ENCODE measurements at regions not wholly inside any gene's neighbourhood (a gene's known extent, or its start where the extent isn't known, plus 50 kb on each side); places are given as distances from the start of the nearest gene placed in this dataset.

DNA sequence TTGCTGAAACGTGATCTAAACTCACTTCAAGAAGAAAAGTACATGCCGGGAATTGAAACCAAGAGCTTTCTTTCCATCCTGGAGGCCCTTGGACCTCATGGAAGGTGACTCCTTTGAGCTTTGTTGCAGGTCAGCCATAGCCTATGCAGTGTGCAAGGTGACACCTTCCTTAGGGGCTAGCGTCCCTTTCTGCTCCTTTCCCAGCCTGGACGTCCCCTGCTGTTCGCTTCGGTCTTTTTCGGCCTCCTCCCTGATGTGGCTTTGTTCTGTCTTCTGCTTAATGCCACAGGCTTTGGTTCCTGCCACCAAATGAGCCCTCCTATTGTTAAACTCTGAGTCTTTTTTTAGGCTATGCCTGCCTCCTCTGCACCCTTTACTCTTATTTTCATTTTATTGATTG, 308.8 kb downstream of the BRINP2 start:
- no peak for DNase-seq (ENCODE audit: low read depth)

DNA sequence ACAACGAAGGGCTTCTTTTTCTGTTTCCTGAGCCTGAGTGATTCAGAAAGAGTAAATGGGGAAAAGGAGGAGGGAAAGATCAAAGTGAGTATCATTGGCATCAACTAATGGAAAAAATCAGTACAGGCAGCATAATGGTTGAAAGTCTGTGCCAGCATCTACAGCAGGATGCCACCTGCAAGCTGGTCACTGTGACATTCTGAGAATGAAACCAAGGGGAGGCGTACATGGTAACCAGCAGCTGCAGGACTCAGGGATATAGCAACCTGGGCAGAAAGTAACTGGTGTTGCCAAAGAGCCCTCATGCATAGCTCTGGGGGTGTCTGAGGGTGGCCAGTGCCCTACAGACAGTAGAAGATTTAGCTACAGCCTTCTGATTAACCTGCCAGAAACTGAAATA, 305.9 kb downstream of the BRINP2 start:
- DNase-seq (ENCODE audit: low read depth): no peak

DNA sequence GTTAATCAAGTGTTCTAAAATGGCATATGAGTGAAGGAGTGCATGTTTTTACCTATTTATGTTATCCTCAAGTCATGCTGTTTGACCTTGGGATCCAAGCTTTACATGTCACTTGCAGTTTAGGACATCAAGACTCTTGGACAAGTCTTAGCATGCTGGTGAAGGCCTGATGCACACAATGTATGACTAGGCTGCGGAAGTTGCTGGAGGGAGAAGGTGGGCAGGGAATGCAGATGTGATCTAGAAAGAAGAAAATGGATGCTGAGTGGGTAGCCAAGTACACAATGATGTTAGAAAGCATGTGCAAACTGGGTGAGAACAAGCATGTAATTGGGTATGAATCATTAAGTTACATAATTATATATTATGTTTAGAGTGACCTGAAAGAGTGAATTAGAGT, 301.8 kb downstream of the BRINP2 start:
- no peak for DNase-seq (ENCODE audit: low read depth)

DNA sequence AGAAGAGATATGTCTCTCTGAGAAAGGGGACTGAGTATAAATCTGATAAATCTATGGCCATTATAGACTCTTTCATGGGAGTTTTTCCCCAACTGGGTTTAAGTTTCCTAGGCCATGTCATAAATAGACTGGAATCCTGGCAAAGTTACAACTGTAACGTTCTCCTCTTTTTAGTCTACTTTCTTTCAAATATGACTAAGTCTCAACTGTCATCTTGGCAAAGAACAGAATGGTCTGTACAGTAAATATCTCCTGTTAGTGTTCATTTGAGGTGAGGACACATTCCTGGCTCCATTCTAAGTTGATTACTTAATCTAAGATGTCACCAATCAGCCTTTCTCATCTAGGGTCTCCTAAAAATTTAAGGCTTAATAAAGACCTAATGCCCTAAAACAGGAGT, 300.5 kb downstream of the BRINP2 start:
- DNase-seq (ENCODE audit: low read depth): no peak

DNA sequence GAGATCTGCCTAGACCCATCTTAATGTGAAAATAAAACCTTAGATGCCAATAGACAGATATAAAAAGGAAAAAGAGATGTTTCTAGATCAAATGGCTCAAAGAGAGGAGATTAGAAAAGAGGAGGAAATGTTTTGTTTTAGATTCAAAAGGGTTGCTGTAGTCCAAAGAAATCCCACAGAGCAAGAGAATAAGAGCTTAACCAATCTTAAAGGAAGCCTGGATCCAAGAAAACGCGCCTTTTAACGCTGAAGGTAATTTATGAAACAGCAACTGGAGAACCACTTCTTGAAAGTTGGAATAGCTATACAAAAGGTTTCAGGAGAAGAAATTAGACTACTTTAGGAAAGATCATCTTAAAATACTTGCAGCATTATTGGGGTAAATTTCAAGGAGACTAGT, 298.8 kb downstream of the BRINP2 start:
- no peak for DNase-seq (ENCODE audit: low read depth)

DNA sequence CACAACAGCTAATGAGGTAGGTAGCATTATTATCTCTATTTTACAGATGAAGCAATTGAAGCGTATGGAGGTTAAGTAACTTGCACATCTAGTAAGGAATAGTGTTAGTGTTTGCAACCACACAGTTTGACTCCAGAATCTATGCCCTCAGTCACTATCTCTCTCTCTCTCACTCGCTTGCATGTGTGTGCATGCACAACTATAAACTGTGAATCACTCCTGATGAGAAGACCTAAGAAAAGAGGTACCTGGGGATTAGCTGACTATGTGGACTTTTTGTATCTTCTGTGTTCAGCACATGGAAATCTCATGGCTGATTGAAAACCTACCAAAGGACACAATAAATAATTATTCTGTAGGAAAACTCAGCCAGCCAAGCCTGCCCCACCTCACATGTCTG, 295.5 kb downstream of the BRINP2 start:
- no peak for DNase-seq (ENCODE audit: low read depth)

DNA sequence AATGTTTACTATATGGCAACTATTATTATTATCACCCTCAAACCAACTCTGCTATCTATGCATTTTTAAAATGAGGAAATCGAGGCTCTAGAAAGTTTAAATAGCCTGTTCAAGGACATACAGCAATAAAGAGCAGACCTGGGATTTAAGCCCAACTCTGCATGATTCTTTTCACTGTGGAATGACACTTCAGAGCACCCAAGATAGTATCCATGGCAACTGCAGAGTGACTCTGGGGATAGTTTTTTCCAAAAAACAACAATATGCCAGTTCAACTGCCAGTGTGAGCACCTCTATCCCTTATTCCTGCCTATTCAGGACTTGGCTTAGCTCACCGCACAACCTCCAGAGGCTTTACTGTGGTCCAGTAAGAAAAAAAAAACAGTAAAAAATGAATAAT, 293.9 kb downstream of the BRINP2 start:
- DNase-seq (ENCODE audit: low read depth): no peak

DNA sequence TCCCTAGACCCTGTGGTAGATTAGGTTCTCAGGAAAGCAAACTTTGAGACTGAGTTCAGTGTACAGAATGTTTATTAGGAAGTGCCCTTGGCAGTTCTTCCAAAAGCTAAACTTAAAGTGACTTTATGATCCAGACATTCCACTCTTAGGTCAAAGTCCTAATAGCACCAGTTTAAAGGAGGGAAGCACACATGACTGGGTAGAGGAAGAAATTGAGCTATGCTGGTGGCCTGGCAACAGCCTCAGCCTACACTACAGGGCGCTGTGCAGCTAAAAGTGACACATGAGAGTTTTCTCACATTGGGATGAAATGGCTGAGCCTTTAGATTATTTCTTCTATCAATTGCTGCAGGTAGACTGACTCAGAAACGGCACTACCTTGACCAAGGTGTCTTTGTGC, 280.4 kb downstream of the BRINP2 start:
- DNase-seq (ENCODE audit: low read depth): no peak

DNA sequence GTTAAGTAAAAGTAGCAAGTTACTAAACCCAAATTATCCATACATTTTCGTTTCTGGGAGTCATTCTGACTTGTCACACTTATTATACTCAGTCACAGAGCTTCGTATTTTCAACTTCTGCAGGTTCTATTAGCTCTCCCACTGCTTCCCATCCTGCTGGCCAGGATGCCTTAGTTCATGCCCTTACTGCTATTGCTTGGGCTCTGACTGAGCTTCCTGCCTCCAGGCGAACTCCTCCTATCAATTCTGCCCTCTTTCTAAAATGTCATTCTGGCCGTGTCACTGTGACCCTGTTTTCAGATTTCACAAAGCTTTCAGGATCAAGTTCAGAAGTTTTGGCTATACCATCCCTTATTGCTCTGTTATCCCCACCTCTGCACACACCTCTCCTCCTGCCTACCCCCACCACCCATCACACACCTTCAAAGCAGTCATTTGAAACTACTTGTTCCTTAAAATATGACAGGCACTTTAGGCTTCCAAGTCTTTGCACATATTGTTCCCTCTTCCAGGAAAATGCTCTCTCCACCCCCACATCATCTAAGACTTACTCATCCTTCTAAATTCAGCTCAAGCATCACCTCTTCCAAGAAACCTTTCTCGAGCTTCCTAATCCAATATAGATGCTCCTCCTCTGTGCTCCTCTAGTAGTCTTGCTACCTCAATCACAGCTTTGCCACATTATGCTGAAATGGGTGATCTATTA, 278.0 kb downstream of the BRINP2 start:
- no peak for DNase-seq (ENCODE audit: low read depth)

DNA sequence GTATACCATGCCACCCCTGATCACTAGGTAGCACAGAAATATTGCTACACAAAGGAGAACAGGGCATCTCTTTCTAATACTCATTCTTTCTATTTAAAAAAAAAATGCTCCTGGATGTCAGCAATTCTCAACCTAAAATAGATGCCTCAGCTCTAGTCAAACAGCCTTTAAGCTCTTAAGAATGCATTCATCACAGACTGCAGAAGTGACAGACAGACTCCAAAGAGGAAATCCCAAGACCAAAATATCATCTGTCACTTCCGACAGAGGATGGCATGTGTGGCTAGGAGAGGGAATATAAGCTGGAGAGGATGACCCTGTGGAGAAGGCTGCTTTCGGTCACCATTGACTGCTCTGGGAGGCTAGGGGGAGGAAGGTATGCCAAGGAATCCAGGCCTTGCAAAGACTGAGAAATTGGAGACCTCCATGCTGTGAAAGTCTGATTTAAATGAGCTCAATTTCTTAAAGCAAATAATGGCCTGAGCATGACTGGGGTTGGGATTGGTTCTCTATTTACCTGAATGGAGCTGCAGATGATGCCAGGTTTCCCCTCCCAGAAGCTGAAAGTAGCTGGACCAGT, 277.4 kb downstream of the BRINP2 start:
- DNase-seq (ENCODE audit: low read depth): no peak

DNA sequence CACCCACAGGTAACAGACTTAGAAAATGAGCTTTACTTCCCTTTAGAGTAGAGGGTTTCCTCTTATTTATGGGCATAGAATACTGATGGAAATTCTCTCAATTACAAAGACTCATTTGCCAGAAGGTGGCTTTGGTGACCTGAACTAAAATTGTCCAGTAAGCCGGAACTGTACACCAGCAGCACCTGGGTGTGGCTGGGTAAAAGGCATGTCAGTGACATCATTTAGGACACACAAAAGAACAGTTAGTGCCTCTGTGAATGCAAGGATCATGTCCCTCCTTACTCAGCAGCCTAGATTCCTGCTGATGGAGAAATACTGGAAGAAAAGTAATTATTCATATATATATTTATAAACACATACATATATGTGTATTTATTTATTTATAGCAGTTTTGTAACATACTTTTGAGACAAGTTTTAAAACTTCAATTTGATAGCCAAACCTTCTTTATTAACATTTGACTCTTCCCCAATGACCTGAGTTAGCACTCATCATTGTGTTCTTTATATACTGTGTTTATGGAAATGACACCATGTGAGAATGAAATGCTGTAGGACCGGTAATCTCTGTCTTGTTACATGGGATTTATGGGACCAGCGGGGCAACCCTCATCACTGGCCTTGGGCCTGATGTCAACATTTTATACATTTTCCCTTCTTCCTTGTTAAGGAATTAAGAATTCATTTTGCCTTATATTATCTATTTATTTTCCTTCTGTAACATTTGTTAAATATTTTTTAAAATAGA, 274.4 kb downstream of the BRINP2 start:
- DNase-seq (ENCODE audit: low read depth): no peak

DNA sequence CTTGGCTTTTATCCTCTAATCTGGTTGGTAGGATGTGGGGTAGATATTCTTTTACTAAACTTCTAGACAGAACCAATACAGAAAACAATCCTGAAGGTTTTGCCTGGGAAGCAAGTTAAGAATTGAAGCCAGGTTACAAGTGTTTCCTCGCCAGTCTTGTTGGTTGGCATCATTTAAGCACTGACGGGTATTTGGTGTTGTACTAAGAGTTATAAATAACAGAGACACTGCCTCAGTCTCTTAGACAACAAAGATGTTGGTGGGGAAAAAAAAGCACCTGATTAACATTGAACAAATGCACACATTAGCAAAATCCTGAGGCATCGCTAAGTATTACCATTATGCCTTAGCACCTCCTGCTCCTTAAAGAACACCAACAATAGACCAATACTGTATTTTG, 272.2 kb downstream of the BRINP2 start:
- DNase-seq (ENCODE audit: low read depth): no peak

DNA sequence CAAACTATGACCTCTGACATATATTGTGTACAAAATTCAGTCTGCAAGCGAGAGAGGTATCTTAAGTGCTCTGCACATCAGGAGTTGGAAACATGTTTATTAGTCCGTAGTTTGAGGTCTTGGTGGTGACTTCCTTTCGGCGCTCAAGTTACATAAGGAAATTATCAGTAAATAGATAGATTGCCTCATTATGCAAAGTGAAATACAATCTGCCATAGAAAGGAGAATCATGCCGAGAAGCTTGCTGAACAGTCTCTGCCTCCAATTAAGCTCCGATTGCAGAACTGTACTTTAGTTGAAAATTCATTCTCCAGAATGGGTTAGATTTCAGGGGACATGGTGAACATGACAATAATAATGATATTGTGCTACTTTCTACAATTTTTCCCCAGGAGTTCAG, 271.8 kb downstream of the BRINP2 start:
- no peak for DNase-seq (ENCODE audit: low read depth)

DNA sequence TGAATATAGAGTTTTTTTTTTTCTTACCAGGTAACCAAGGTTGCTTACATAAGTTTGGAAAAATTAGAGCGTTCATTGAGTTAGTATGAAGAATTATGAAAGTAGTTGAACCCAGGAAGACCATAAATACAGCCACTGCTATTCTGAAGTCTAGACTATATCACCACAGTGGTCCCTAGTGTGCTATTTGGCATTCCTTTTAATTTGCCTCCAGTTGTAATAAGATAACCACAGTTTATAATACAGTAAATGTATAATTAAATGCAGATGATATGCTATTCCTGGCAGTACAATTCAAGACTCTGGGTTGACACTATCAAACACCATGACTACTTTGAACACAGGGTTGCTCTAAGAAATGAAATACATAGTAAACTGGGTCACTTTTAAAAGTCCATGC, 270.5 kb downstream of the BRINP2 start:
- DNase-seq (ENCODE audit: low read depth): no peak

DNA sequence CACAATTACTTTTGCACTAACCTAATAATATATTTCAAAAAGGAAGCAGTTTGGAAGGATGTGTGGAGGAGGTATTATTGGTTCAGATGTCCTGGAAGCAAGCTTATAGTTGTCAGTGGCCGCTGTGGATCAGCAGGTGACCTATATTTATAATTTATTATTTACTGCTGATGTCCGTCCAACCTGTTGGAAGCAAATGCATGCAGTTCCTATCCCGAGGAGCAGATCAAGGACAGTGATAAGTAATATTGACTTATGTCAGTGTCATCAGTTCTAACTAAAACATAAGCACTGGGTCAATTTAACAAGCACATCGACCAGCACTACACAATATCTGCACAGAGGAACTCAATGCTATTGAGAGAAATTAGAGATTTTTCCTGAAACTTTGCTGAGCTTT, 270.1 kb downstream of the BRINP2 start:
- no peak for DNase-seq (ENCODE audit: low read depth)

DNA sequence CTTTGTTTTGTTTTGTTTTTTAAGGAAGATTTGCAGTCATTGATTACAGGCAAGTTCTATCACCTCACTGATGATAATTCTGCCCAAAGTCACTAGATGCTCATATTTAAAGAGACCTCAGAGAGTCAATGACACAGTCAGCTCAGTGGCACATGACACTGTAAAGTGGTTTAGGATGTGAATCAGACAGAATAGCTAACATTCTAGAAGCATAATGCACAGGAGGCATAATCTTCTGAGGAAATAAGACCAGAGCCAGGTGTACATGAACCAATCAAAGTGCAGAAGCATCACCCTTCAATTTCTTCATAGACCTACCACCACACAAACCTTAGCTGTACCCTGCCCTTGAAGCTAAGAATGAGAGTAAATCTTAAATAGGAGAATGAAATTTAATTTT, 268.5 kb downstream of the BRINP2 start:
- no peak for DNase-seq (ENCODE audit: low read depth)

DNA sequence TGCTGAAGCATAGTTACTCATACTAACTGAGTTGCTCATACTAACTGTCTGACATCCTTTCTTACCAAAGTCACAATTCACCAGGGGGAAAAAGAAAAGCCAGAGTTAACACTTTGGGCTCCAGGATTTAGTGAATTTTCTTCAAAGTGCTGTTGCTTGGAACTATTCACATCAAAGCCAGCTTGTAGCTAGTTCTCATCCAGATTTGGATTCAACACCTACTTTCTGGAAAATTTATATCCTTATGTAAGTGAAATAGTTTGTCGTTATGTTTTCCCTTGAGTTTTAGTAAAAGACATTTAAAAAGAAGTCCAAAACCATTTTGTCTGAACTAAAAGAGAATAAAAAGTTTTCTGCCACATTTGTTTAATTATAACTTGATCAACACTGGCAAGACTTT, 264.6 kb downstream of the BRINP2 start:
- no peak for DNase-seq (ENCODE audit: low read depth)

DNA sequence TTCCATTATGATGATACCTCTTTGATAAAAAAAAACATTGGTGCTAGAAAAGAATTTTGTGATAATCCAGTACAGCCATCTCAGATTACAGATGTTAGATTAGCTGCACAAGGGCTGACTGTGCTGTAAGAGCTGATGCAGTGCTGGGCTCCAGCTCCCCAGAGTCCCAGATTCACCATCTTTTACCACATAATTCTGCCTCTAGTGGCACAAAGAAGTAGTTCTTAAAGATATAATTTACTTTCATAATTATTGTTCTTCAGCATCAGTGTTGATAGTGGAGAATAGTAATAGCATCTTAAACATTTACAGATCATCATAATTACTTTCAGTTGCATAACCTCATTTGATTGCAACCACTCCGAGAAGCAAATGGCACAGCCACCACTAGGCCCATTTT, 262.1 kb downstream of the BRINP2 start:
- DNase-seq (ENCODE audit: low read depth): peak; percentile 3

DNA sequence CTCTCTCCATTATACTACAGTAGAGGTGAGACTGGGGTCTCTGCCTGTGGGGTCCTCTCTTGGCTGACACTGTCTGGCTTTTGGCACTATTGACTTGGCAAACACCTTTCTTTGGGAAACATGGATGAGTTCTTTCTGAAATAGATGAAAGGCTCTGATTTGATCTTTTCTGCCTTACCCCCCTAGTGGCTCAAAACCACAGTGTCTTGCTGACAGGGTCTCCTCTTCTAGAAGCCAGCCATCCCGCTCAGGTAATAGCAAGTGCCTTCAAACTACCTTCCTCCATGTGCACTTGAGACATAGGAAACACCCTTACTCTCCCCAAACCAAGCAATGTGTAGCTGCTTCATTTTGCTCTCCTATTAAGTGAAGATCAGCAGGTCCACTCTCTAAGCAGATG, 260.4 kb downstream of the BRINP2 start:
- DNase-seq (ENCODE audit: low read depth): no peak

DNA sequence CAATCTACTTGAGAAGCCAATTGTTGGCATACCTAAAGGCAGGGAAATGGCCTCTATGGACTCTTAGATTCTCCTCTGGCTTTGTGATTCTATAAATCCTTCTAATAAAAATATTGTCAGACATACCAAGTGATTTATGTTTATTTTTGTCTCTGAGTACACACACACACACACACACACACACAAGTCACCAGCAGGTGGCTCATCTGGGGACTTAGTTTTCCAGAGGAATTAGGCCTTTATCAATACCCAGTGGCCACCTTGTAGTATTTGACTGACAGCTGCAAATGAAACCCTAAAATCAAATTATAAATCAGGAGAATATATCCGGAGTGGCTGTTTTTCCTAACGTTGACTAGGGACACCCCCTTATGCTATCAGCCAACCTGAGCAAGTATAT, 258.5 kb downstream of the BRINP2 start:
- DNase-seq (ENCODE audit: low read depth): no peak

DNA sequence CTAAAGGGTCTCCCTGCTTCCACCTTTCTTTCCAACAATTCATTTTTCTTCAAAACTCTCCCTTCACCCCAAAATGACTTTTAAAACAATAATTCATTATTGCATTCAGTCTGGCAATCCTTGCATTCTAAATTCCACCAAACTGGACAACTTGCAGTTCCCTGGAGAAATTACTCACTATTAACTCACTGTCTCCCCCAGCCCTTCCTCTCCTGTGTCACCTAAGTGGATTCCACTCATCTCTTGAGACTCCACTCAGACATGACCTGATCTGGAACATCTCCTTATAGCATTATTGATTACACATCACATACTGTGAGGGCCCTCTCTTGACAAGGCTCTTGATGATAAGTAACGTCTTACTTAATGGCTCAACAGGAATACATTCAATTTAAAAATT, 257.1 kb downstream of the BRINP2 start:
- no peak for DNase-seq (ENCODE audit: low read depth)

DNA sequence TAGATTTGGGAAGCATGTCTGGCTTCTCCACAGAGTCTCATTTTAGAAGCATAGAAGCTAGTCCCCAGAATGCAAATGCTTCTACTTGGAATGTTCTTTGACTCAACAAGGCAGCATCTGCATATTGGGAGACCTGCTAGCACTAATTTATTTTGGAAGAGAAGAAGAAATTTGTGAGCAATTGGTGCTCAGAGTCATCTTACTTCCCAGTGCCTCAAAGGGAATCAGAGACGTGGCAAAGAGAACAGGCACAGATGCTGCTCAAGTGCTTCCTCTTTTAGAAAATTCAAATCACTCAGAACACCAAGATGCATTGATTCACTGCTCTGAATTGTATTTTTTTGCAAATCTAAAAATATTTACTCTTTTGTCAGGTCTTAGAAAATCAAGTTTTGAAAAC, 255.7 kb downstream of the BRINP2 start:
- DNase-seq (ENCODE audit: low read depth): no peak

DNA sequence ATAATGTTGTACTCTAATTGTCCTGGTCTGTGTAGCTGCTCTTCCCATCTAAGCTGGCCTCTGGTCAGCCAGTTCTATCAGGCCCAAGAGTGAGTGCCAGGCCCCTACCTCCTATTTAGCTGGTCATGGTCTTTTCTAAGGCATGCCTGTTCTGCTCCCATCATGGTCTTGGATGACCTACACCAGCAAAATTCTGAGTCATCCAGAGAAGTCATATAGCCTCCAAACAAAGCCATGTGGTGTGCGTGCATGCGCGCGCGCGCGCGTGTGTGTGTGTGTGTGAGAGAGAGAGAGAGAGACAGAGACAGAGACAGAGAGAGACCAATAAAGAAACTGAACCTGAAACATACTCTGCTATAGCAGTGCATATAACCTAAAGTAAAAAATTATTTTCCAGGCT, 254.4 kb downstream of the BRINP2 start:
- DNase-seq (ENCODE audit: low read depth): no peak

DNA sequence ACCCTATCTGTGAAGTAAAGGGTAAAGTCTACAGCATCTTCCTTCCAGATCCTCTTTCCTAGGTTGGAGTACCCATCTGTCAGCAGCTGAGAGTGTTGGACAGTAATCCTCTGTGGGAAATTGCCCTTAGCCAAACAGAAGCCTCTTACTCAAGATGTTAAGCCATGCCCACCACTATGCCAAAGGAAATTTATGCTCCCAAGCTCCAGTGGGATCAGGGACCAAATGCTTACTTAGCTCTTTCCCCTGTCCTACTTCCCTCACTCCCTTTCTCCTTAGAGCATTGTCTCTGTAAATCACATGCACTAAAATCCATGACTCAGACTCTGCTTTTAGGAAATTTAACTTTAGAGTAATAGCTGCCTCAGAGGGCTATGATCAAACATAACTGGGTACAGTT, 254.0 kb downstream of the BRINP2 start:
- DNase-seq (ENCODE audit: low read depth): no peak
